Amniotic stem cell (primary cell): ENCODE measurements at regions not wholly inside any gene's neighbourhood (a gene's known extent, or its start where the extent isn't known, plus 50 kb on each side); places are given as distances from the start of the nearest gene placed in this dataset.
"Not testable (repeated sequence)": the region's sequence is repeated elsewhere in the genome, so short reads cannot be mapped to it uniquely, and the experiment has no call there.

Source experiments
- DNase-seq: peaks from one replicate; lab custom pipeline; 2025; lab: John Stamatoyannopoulos, UW

DNA sequence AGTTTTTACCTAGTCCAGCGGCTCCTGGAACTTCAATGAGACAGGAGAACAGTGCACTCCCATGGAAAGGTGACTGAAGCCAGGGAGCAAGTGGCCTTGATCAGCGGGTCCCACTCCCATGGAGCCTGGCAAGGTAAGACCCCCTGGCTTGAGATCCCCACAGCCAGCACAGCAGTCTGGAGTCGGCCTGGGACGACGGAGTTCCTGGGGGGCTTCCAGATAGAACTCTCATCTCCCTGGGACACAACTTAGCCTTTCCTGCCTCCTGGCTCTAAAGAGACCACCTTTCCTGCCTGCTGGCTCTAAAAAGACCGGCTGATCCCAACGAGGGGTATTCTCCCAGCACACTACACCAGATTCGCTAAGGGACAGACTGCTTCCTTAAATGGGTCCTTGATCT, 1279.0 kb upstream of the GOT2 start:
- no peak for DNase-seq

DNA sequence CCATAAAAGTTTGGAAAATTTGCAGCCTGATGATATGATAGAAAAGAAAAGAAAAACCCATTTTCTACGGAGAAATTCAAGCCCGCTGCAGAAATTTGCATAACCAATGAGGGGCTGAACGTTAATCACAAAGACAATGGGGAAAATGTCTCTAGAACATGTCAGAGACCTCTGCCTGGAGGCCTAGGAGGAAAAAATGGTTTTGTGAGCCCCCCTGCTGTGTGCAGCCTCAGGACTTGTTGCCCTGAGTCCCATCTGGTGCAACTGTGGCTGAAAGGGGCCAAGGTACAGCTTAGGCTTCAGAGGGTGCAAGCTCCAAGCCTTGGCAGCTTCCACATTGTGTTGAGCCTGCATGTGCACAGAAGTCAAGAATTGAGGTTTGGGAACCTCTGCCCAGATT, 1267.4 kb upstream of the GOT2 start:
- no peak for DNase-seq

DNA sequence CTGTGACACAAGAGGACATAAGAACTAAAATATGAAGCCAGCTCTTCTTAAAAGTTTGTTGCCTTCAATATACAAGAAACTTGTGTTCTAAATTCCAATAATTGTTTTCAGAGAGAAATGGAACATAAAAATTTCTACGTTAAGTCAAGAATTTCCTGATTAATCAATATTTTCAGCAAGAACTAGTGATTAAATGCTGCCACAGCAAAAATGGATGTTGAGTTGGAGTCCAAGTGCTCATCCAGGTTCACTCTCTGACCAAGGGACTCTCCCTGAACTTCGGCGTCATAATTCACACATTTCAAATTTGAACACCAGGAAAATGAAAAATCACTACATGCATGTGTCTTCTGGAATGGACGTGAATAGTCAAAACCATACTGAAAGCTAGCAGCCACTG, 1263.6 kb upstream of the GOT2 start:
- no peak for DNase-seq

DNA sequence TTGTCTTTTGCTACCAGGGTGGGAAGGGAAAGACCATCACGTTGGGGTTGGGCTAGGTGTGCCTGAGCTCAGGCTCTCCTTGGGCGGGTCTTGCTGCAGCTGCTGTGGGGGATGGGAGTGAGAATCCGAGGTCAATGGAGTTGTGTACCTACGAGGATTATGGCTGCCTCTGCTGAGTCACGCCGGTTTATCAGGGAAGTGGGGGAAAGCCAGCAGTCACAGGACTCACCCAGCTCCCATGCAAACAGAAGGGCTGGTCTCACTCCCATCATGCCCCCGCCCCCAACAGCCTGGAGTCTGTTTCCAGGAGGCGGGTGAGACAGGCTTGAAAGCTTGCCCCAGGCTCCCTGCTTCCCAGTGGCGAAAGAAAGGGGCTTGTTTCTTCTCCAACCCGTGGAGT, 1259.0 kb upstream of the GOT2 start:
- DNase-seq: no peak

DNA sequence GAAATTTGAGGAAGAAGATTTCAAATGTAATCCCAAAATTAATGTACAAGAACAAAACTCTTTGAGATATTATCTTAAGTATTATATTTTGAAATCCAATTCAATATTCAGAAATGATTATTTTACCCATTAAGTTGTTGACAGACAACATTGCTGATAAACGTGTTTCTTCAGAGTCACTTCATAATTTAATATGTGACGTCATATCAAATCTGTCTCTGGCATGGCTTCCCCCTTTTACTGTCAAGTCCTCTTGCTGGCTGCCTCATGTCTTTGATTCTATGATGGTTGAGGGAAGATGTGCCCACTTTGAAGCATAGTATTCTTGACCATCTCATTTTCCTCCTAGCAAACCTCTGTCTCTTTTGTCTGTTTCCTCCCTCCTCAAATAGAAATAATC, 1257.1 kb upstream of the GOT2 start:
- no peak for DNase-seq

DNA sequence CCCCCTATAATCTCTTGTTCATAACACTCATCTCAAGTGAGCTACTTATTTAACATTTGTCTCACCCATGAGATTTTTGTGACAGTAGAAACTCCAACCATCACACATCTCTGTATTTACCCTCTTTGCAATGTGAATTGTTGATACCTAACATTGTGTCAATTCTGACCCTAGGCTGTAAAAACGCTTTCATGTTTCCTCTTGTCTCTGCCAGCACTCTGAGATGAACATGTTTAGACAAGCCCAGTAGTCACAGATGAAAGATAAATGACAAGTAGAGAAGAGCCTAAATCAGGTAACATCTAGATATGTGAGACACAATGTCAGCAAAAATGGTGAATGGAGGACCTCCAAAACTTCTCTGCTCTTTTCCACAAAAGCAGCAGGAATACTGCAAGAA, 1254.5 kb upstream of the GOT2 start:
- DNase-seq: no peak

DNA sequence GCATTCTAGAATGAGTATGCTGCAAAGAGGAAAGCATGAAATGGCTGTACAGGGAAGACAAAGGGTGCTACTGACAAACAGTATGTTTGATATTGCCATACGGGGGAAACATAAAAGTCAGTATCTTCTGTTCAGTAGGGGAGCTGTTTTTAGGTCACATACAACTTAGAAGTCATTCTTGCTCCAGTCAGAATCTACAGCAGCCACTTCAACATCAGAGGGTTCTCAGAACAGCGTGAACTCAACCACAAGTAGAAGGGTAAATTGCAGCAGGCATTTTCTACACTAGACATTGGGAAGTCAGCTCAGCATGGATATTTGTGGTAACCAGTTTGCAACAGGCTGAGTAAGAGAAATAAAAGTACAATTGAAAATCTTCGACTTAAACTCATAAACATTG, 1241.8 kb upstream of the GOT2 start:
- no peak for DNase-seq

DNA sequence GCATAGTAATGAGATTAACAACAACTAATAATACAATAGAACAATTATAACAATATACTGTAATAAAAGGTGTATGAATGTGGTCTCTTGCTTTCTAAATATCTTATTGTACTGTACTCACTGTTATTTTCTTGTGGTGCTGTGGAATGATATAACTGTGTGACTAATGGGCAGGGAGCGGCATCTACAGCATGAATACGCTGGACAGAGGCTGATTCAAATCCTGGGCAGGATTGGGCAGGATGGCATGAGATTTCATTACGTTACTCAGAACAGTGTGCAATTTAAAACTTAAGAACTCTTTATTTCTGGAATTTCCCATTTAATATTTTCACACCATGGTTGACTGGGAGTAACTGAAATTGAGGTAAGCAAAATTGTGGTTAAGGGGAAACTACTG, 1239.8 kb upstream of the GOT2 start:
- DNase-seq: no peak

DNA sequence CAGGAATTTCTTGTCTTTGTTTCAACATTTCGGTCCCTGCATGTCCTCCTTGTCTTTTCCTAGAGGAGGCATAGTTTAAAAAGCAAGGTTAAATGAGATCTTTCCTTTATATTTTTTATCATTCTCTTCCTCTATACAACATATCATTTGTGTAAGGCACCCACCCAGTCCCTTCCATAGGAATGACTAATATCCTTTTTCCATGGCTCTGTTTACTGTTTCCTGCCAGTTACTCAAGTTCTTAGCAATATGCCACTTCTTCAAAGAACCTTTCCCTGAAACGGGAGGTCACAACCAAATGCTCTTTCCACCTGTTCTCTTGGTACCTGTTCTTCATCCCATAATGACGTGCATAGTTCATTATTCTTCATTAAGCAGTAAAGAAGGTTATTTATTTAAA, 1237.1 kb upstream of the GOT2 start:
- no peak for DNase-seq

DNA sequence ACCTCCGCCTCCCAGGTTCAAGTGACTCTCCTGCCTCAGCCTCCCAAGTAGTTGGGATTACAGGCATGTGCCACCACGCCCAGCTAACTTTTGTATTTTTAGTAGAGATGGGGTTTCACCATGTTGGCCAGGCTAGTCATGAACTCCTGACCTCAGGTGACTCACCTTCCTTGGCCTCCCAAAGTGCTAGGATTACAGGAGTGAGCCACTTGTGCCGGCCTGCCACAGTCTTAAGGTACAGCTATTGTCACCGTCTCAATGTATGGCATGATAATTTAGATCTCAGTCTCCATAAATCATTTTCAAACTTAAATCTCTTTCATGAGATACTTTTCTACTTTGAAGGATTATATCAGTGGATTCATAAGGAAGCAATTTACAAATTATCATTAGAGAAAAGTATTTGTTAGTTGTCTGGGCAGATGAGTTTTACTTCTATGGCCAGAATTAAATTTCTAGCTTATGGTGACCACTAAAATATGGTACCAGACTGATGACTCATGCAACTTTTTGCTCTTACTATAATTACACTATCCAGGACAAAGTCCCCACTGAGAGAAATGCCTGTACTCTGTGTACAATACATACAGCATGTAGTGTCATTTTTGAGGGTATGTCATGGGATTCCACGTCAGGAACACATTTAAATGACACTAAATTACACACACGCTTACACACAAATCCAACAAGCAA, 1230.3 kb upstream of the GOT2 start:
- DNase-seq: no peak

DNA sequence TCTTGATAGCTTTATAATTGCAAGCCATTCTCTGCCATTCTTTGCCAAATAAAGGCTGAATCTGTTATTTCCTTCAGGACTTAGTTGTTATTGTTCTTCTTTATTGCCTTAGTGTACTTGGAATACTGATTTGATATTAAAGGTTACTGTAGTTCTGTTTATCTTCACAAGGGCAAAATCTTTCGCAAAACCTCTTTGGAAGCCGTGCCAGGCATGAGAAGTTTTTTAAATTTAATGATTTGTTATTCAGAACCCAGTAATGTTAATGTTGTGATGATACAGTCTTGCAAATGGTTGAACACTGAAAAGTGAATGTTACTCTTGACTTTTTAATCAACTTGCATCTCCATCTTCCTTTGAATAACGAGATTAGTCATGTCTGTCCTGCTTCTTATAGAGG, 1225.2 kb upstream of the GOT2 start:
- no peak for DNase-seq

DNA sequence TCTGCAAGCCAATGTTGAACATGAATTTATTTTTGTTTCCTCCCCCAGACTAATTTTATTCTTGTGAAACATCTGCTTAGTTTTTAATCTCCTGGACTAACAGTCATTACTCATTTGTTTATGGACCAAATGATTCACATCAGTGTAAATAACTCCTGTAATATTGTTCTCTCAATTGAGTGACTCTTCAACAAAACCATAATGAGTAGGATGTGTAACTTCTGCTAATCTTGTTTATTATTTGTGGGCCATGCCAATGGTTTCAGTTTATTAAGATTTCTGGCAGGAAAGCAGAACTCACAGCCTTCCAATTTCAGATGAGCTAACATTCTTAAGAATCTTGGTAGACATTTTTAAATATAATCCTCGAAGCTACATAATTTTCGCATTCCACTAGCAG, 1216.3 kb upstream of the GOT2 start:
- DNase-seq: no peak

DNA sequence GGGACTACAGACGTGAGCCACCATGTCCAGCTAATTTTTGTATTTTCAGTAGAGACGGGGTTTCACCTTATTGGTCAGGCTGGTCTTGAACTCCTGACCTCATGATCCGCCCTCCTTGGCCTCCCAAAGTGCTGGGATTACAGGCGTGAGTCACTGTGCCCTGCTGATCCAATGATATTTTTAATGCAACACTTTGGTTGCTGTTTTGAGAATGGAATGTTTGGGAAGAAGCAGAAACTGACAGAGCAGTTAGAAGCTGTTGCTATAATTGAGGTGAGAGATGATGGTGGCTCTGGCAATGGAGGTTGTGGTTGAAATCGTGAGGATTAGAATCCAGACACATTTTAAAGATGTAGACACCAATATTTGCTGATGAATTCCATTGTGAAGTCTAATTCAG, 1209.9 kb upstream of the GOT2 start:
- DNase-seq: not testable (repeated sequence)

DNA sequence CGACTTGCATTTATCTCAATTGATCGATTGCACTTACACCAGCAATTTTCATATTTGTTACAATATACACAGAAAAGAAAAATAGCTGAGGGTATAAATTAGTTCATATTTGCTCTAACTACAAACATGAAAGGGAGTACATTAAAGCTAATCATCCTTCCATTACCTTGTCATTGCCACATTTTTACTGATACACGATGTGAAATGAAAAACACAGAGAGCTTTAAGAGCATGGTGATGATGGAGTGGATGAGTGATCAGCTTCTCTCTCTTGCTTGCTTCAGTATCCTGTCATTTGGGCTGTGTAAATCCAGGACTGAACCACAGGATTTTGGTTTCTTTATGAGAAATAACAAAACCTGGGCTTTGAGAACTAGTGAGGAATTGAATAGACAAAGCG, 1207.5 kb upstream of the GOT2 start:
- DNase-seq: no peak

DNA sequence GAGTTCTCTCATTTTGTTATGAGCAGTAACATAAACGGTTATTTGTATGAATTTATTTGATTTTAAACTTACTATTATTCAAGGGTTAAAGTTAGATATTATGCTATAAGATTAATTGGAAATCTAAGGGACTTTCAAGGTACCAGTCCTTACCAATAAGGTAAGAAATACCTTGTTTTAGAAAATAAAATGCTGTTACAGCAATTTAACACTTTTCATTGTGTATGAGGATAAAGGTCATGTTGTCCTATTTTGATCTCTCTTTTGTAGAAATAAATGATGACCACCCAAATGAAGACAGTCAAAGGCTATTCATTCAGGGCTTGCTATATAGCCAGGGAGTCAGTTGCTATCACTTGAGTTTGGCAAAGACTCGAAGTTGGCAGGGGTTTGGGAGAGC, 1185.9 kb upstream of the GOT2 start:
- DNase-seq: no peak

DNA sequence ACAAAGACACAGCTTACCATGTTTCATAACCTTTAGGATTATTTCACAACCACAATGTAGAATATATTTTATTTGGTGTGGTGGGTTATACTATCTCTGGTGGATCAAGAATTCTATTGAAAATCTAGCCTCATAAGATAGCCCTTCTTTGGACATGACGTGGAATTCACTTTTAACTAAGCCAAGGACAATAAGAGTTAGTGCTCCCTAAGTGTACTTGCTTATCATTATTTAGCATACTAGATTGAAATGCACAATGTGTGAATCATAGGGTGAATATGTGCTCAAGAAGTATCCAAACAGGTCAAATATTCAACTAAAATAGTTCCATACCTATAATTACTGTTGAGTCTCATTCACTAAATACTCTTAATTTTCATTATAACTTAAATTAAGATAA, 1179.5 kb upstream of the GOT2 start:
- no peak for DNase-seq

DNA sequence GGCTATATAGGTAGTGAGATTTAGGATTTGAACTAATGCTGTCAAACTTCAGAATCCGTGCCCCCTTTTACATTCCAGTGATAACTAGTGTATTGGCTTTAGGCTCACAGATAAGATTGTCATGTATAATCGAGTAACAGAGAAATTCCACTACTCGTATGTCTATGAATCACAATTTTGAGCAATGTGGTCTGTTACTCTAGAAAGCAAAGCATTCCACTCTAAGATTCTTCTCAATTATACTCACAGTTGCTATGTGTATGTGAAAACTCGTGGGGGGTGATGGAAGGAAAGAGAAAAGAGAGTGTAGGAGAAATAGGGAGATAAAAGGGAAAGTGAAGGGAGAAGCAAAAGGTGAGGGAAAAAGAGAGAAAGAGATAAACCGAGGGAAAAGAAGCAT, 1175.1 kb upstream of the GOT2 start:
- DNase-seq: no peak

DNA sequence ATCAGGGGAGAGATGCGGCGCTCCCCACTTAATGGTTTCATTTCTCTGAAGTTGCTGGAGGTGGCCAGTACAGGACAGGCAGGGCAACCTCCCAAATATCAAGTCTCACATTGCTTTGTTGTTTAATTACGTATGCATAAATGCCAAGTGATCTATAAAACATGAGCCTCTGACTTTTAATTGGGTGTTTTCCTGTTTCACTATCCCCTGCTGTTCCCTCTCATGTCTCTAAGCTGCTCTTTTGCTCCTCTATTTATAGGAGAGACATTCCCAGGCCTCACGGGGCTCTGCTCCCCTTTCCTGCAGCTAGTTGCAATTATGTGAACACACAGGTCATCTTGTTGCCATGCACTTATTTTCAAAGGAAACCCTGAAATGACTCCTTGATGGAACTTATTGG, 1173.5 kb upstream of the GOT2 start:
- no peak for DNase-seq

DNA sequence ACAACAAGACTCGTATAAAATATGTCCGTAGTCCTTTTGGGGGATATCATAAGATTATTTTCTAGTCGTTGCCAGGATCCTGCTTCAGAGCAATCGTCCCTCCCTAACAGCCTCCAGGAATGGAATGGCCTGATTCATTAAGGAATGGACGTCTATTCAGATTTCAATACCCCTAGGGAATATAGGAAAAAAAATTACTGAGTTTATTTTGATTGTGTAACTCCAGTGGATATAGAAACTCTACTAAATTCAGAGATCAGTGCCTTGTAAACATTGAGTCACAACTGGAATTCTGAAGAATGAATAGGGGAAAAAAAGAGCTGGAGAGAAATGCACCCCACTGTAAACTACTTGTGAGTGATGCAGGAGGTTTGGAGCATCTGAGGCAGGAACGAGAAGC, 1171.5 kb upstream of the GOT2 start:
- DNase-seq: no peak

DNA sequence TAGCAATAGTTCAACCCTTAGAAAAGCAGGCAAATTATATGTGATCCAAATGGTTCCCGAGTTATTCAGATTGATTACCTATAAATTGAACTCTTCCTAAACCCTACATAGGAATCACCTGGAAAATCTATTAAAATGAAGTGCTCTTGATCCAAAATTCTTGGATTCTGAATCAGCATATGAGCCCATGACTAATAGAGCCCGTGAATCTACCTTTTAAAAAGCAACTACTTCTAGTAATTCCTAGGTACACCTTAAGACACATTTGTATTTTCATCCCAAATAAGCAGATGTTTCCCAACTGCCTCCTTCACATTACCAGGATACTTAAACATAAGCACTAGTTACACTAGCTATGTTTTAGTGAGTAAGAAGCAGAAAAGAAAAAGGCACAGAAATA, 1171.0 kb upstream of the GOT2 start:
- no peak for DNase-seq

DNA sequence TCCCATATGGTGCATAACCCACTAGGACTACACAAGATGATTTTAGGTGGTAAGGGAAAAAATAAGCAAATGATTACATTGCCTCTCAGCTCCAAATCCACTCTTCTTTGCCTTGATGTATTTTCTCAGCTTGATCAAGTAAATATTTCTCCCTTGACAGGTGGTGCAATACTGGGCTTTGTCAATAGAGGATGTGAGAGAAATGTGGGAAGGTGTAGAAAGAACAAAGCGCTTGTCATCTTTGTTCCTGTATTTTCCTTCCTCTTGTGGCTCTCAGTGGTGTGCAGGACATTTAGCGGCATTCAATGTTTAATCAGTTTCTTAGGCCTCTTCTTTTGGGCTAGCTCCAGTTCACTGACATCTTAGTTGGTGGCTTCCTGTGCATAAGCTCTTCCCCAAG, 1165.8 kb upstream of the GOT2 start:
- DNase-seq: no peak

DNA sequence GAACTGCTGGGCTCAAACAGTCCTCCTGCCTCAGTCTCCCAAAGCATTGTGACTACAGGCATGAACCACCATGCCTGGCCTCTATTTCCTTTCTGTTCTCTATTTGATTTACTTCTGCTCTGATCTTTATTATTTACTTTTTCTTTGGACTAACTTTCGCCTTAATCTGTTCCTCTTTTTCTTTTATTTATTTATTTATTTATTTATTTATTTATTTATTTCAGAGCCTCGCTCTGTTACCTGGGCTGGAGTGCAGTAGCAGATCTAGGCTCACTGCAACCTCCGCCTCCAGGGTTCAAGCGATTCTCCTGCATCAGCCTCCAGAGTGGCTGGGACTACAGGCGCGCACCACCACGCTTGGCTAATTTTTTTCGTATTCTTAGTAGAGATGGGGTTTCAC, 1158.3 kb upstream of the GOT2 start:
- no peak for DNase-seq

DNA sequence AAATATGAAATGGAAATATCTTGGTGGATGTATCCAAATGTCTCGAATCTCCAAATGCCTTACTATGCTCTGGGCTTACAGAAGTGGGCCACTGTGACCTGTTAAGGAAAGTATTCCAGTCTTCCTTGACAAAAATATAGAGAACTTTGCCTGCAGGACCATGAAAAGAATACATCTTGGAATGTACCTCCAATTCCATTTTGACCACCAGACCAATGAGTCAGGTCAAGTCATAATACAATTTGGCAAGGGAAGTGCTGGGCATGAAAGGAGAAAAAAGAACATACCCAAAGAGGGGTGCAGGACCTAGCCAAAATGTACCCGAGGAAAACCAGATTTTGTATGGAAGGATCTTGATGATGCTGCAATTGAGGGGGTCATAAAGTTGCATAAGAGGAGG, 1153.7 kb upstream of the GOT2 start:
- no peak for DNase-seq

DNA sequence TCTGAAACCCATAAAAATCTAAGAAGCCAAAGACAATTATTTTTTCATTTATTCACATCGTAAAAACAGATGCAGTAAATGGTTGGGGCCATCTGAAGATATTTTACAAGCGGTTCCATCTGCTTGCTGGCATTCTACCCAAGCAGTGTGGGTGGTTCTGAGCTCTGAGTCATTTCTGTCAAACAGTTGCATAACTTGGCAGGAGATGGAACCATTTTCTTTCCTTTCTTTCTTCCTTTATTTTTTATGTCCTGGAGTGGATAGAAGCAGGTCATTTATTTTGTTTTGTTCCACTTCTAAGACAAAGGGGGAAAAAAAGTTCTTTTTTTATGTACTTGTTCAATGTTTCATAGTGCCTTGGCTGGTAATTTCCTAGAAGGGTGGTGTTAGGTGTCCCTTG, 1151.9 kb upstream of the GOT2 start:
- DNase-seq: no peak

DNA sequence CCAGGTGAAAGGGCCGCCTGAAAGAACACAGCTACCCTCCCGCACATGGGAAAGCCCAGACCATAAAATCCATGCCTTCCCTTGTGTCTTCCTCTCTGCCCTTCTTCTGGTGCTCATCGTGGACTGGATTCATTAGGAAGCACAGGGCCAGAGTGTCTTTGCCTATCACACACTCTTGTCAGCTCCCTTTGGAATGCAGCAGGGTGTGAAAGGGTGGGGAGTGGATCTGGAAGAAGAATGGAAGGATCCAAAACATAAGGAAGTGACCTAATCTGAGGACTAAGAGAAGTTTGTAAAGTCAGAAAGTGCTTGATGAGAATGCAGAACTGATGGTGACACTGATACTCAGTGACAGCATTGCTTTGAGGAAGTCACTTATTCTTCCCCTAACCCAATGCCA, 1147.3 kb upstream of the GOT2 start:
- no peak for DNase-seq
